ENCODE measurements at regions not wholly inside any gene's neighbourhood (a gene's known extent, or its start where the extent isn't known, plus 50 kb on each side); places are given as distances from the start of the nearest gene placed in this dataset.
"Not testable (repeated sequence)": the region's sequence is repeated elsewhere in the genome, so short reads cannot be mapped to it uniquely, and the experiment has no call there.

DNA sequence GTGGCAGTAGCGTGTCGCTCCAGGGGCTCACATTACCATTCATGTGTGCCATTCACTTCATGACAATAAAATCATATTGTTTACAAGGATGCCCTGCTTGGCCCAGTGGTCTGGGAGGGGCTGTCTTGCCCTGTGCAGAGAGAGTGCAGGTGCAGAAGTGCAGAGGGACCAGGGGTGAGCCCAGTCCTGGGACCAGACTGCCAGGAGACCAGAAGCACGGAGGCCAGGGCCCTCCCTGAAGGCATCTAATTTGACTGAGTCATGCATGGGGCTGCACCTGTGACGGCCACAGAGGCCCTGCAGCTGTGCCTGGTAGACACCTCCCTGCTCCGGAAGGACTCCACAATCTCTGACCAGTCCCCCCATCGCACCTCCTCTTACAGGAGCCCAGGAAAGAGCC, 164.4 kb upstream of the FOXD4L5 start:
- Histone ChIP-seq H3K27ac (ENCODE audit: low read depth, low read length) (no peak overlapping the region), H3K27me3 (ENCODE audit: control insufficient read depth, insufficient read depth, low read length, poor library complexity, severe bottlenecking) (no peaks in the 10 kb centered on the region), H3K4me1 (ENCODE audit: control insufficient read depth, insufficient read depth, low read length) (no peaks in the 10 kb centered on the region), H3K9ac (ENCODE audit: extremely low read depth, low read length, poor library complexity, severe bottlenecking) (no peak overlapping the region), H3K4me3 (ENCODE audit: low read length) (no peak overlapping the region), H3K9me3 (ENCODE audit: control insufficient read depth, low read length) (peaks cover 29% of the 10 kb centered on the region), H3K36me3 (ENCODE audit: control insufficient read depth, insufficient read depth, low read length) (no peaks in the 10 kb centered on the region)
- H3K27ac Mint-ChIP-seq, result no peak overlapping the region
- H3K27me3 Mint-ChIP-seq (ENCODE audit: insufficient read depth), result no peaks in the 10 kb centered on the region
- 77 to 80% methylated on average over 2 to 6 of the region's 6 CpGs for WGBS, 2 experiments (ENCODE audit: insufficient coverage in 1 of 2, insufficient read length in 1 of 2)
- DNase-seq, result no peak
- peaks cover 85% of the 10 kb centered on the region for H3K9me3 Mint-ChIP-seq
- H3K4me3 Mint-ChIP-seq, result no peak overlapping the region
- H3K4me1 Mint-ChIP-seq, result no peaks in the 10 kb centered on the region
- H3K36me3 Mint-ChIP-seq (ENCODE audit: low read depth), result no peaks in the 10 kb centered on the region
- TF ChIP-seq, protein P1, sequence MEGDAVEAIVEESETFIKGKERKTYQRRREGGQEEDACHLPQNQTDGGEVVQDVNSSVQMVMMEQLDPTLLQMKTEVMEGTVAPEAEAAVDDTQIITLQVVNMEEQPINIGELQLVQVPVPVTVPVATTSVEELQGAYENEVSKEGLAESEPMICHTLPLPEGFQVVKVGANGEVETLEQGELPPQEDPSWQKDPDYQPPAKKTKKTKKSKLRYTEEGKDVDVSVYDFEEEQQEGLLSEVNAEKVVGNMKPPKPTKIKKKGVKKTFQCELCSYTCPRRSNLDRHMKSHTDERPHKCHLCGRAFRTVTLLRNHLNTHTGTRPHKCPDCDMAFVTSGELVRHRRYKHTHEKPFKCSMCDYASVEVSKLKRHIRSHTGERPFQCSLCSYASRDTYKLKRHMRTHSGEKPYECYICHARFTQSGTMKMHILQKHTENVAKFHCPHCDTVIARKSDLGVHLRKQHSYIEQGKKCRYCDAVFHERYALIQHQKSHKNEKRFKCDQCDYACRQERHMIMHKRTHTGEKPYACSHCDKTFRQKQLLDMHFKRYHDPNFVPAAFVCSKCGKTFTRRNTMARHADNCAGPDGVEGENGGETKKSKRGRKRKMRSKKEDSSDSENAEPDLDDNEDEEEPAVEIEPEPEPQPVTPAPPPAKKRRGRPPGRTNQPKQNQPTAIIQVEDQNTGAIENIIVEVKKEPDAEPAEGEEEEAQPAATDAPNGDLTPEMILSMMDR (conservative IDR thresholded peaks at IDR 0.05), result no peak

GRCh38 chr9:65447146-65447545, 162.1 kb upstream of the FOXD4L5 start:
- H3K27me3 Mint-ChIP-seq (ENCODE audit: insufficient read depth); DNase-seq; H3K4me3 Mint-ChIP-seq; H3K27me3 ChIP-seq (ENCODE audit: control insufficient read depth, insufficient read depth, low read length, poor library complexity, severe bottlenecking); H3K36me3 ChIP-seq (ENCODE audit: control insufficient read depth, insufficient read depth, low read length); H3K4me3 ChIP-seq (ENCODE audit: low read length); H3K27ac Mint-ChIP-seq; H3K4me1 ChIP-seq (ENCODE audit: control insufficient read depth, insufficient read depth, low read length); H3K9ac ChIP-seq (ENCODE audit: extremely low read depth, low read length, poor library complexity, severe bottlenecking); H3K36me3 Mint-ChIP-seq (ENCODE audit: low read depth); H3K4me1 Mint-ChIP-seq; H3K27ac ChIP-seq (ENCODE audit: low read depth, low read length): not testable (repeated sequence)
- 60 to 78% methylated on average over 1 to 6 of the region's 7 CpGs for WGBS, 2 experiments (ENCODE audit: insufficient coverage in 1 of 2, insufficient read length in 1 of 2)
- H3K9me3 ChIP-seq (ENCODE audit: control insufficient read depth, low read length), result peaks cover 21% of the 10 kb centered on the region
- H3K9me3 Mint-ChIP-seq, result peaks cover 84% of the 10 kb centered on the region

DNA sequence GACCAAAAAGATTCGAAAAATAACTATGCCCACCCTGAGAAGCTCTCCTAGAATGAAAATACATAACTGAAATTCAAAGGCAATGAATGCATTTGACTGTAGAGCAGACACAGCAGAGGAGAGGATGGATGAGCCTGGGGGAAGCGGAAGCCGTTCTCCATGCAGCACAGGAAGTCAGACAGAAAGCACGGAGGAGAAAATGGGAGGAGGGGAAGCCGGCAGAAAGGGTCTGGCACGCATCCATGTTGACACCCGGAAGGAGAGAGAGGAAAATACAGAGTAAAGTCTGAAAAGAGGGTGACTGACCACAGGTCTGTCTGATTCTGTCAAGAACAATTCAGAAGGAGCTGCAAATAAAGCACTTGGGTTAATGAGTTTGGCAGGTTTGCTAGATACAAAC, 161.0 kb upstream of the FOXD4L5 start:
- H3K9ac ChIP-seq (ENCODE audit: extremely low read depth, low read length, poor library complexity, severe bottlenecking); H3K4me1 ChIP-seq (ENCODE audit: control insufficient read depth, insufficient read depth, low read length); H3K4me3 Mint-ChIP-seq; H3K27ac ChIP-seq (ENCODE audit: low read depth, low read length); H3K27me3 ChIP-seq (ENCODE audit: control insufficient read depth, insufficient read depth, low read length, poor library complexity, severe bottlenecking); H3K27me3 Mint-ChIP-seq (ENCODE audit: insufficient read depth); DNase-seq; H3K27ac Mint-ChIP-seq; H3K36me3 Mint-ChIP-seq (ENCODE audit: low read depth); H3K36me3 ChIP-seq (ENCODE audit: control insufficient read depth, insufficient read depth, low read length); H3K4me3 ChIP-seq (ENCODE audit: low read length); H3K4me1 Mint-ChIP-seq: not testable (repeated sequence)
- peaks cover 84% of the 10 kb centered on the region for H3K9me3 Mint-ChIP-seq
- WGBS, 2 experiments (ENCODE audit: insufficient coverage in 1 of 2, insufficient read length in 1 of 2), result 81 to 82% methylated on average over 4 to 7 of the region's 7 CpGs
- peaks cover 24% of the 10 kb centered on the region for H3K9me3 ChIP-seq (ENCODE audit: control insufficient read depth, low read length)

DNA sequence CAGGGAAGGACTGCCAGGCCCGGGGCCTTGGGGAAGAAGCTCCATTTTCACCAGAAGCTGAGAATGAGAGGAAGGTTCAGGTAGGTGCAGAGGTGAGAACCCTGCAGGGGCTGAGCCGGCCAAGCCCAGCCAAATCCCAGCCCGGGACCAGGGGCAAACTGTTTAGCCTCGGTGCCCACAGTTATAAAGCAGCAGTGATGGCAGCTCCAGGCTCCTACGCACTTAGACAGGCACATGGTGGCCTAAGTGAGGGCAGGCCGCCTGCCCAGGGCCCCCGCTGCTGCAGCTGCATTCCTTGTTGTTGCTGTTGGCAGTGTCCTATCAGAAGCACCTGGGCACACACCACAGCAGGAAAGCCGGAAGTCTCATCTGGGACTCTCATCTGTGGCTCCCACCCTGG, 159.9 kb upstream of the FOXD4L5 start:
- H3K4me3 ChIP-seq (ENCODE audit: low read length), result no peak overlapping the region
- peaks cover 24% of the 10 kb centered on the region for H3K9me3 ChIP-seq (ENCODE audit: control insufficient read depth, low read length)
- no peaks in the 10 kb centered on the region for H3K27me3 Mint-ChIP-seq (ENCODE audit: insufficient read depth)
- no peak overlapping the region for H3K27ac Mint-ChIP-seq
- TF ChIP-seq, protein P1 (conservative IDR thresholded peaks at IDR 0.05), result no peak
- H3K36me3 Mint-ChIP-seq (ENCODE audit: low read depth), result no peaks in the 10 kb centered on the region
- H3K4me3 Mint-ChIP-seq, result no peak overlapping the region
- H3K4me1 ChIP-seq (ENCODE audit: control insufficient read depth, insufficient read depth, low read length), result no peaks in the 10 kb centered on the region
- H3K36me3 ChIP-seq (ENCODE audit: control insufficient read depth, insufficient read depth, low read length), result no peaks in the 10 kb centered on the region
- no peaks in the 10 kb centered on the region for H3K27me3 ChIP-seq (ENCODE audit: control insufficient read depth, insufficient read depth, low read length, poor library complexity, severe bottlenecking)
- no peaks in the 10 kb centered on the region for H3K4me1 Mint-ChIP-seq
- peaks cover 85% of the 10 kb centered on the region for H3K9me3 Mint-ChIP-seq
- WGBS, 2 experiments (ENCODE audit: insufficient coverage in 1 of 2, insufficient read length in 1 of 2), result 77 to 78% methylated on average over 5 to 8 of the region's 8 CpGs
- DNase-seq, result no peak
- no peak overlapping the region for H3K9ac ChIP-seq (ENCODE audit: extremely low read depth, low read length, poor library complexity, severe bottlenecking)
- H3K27ac ChIP-seq (ENCODE audit: low read depth, low read length), result no peak overlapping the region

DNA sequence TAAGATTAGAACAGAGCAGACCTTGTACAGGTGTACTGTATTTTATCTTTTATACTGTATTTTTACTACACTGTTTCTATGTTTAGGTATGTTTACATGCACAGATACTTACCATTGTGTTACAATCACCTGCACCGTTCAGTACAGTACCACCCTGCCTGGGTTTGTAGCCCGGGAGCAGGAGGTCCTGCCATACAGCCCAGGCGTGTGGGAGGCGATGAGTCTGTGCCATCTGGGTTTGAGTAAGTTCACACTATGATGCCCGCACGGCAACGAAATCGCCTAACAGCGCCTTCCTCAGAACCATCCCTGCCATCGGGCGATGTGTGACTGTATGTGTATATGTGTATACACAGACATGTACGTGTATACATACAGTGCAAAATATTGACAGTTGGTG, 157.1 kb upstream of the FOXD4L5 start:
- not testable (repeated sequence) for H3K4me1 Mint-ChIP-seq; H3K4me3 Mint-ChIP-seq; H3K4me1 ChIP-seq (ENCODE audit: control insufficient read depth, insufficient read depth, low read length); H3K9ac ChIP-seq (ENCODE audit: extremely low read depth, low read length, poor library complexity, severe bottlenecking); H3K36me3 ChIP-seq (ENCODE audit: control insufficient read depth, insufficient read depth, low read length); H3K36me3 Mint-ChIP-seq (ENCODE audit: low read depth); H3K27ac ChIP-seq (ENCODE audit: low read depth, low read length); H3K27ac Mint-ChIP-seq; H3K27me3 Mint-ChIP-seq (ENCODE audit: insufficient read depth); DNase-seq; H3K27me3 ChIP-seq (ENCODE audit: control insufficient read depth, insufficient read depth, low read length, poor library complexity, severe bottlenecking); H3K4me3 ChIP-seq (ENCODE audit: low read length)
- peaks cover 85% of the 10 kb centered on the region for H3K9me3 Mint-ChIP-seq
- WGBS, 2 experiments (ENCODE audit: insufficient coverage in 1 of 2, insufficient read length in 1 of 2), result 89 to 100% methylated on average over 4 to 9 of the region's 12 CpGs
- peaks cover 26% of the 10 kb centered on the region for H3K9me3 ChIP-seq (ENCODE audit: control insufficient read depth, low read length)

GRCh38 chr9:65441324-65441920, 156.4 kb upstream of the FOXD4L5 start:
- H3K9ac ChIP-seq (ENCODE audit: extremely low read depth, low read length, poor library complexity, severe bottlenecking); H3K27me3 ChIP-seq (ENCODE audit: control insufficient read depth, insufficient read depth, low read length, poor library complexity, severe bottlenecking); H3K4me3 ChIP-seq (ENCODE audit: low read length); H3K36me3 ChIP-seq (ENCODE audit: control insufficient read depth, insufficient read depth, low read length); H3K36me3 Mint-ChIP-seq (ENCODE audit: low read depth); H3K4me1 ChIP-seq (ENCODE audit: control insufficient read depth, insufficient read depth, low read length); H3K27me3 Mint-ChIP-seq (ENCODE audit: insufficient read depth); H3K4me3 Mint-ChIP-seq; H3K27ac ChIP-seq (ENCODE audit: low read depth, low read length); H3K27ac Mint-ChIP-seq; H3K4me1 Mint-ChIP-seq; DNase-seq: not testable (repeated sequence)
- WGBS, 2 experiments (ENCODE audit: insufficient coverage in 1 of 2, insufficient read length in 1 of 2), result 88 to 89% methylated on average over 4 to 8 of the region's 10 CpGs
- peaks cover 33% of the 10 kb centered on the region for H3K9me3 ChIP-seq (ENCODE audit: control insufficient read depth, low read length)
- H3K9me3 Mint-ChIP-seq, result peaks cover 85% of the 10 kb centered on the region
